Upper lobe of left lung (tissue), 4 donors: ENCODE measurements at regions not wholly inside any gene's neighbourhood (a gene's known extent, or its start where the extent isn't known, plus 50 kb on each side); places are given as distances from the start of the nearest gene placed in this dataset.

Experiments
- EP300 ChIP-seq, 4 donors: sonication (generic); formaldehyde crosslinking; IDR thresholded peaks; one replicate each; pipeline ENCODE4 v1.5.1; 2017; ENCODE audit warnings: antibody characterized with exemption in 4 of 4, control low read depth in 2 of 4
- POLR2A ChIP-seq, 4 donors: fragments of 450-650 bp; IDR thresholded peaks; one replicate each; pipeline ENCODE4 v1.5.1; 2016 to 2017; ENCODE audit warnings: antibody characterized with exemption in 4 of 4, mild to moderate bottlenecking in 2 of 4
- POLR2AphosphoS5 ChIP-seq, 2 donors: sonication (generic); formaldehyde crosslinking; IDR thresholded peaks; one replicate each; pipeline ENCODE4 v1.5.1; 2017; ENCODE audit warnings: antibody characterized with exemption in 2 of 2
- TF ChIP-seq, protein P1 (sequence below), 6 experiments: fragments of 450-650 bp in 4 of 6; fragments of 200-600 bp in 2 of 6; sonication (generic) in 2 of 6; IDR thresholded peaks; one replicate each; pipeline ENCODE4 v1.5.1; 2016 to 2019; ENCODE audit warnings: antibody characterized with exemption in 6 of 6

DNA sequence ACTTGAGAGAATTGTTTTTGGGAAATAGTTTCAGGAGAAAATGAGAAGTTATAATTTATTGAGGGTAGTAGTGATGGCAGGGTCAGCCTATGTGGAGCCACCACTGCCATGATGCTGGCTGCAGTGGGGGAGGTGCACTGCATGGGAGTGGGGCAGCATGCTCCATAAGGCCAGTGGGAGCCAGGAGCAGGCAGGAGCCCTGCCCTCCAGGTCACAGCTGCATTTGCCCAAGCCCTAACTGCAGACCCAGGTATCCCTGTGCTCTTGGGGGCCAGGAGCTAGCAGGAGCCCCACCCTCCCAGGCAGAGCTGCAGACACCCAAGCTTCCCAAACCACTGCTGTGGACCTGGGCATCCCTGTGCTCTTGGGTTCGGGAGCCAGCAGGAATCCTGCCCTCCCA lies 757.3 kb upstream of the CRIM1 start:
- TF ChIP-seq, protein P1, sequence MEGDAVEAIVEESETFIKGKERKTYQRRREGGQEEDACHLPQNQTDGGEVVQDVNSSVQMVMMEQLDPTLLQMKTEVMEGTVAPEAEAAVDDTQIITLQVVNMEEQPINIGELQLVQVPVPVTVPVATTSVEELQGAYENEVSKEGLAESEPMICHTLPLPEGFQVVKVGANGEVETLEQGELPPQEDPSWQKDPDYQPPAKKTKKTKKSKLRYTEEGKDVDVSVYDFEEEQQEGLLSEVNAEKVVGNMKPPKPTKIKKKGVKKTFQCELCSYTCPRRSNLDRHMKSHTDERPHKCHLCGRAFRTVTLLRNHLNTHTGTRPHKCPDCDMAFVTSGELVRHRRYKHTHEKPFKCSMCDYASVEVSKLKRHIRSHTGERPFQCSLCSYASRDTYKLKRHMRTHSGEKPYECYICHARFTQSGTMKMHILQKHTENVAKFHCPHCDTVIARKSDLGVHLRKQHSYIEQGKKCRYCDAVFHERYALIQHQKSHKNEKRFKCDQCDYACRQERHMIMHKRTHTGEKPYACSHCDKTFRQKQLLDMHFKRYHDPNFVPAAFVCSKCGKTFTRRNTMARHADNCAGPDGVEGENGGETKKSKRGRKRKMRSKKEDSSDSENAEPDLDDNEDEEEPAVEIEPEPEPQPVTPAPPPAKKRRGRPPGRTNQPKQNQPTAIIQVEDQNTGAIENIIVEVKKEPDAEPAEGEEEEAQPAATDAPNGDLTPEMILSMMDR (IDR thresholded peaks at IDR 0.05): no peak
- TF ChIP-seq POLR2AphosphoS5 (IDR thresholded peaks at IDR 0.05) (no peak), POLR2A (IDR thresholded peaks at IDR 0.05) (no peak), EP300 (IDR thresholded peaks at IDR 0.05) (no peak)
